ENCODE measurements at regions not wholly inside any gene's neighbourhood (a gene's known extent, or its start where the extent isn't known, plus 50 kb on each side); places are given as distances from the start of the nearest gene placed in this dataset.

GRCh38 chr1:67561704-67562113 is 123.3 kb upstream of the GADD45A start:
- TF ChIP-seq CTCF (IDR thresholded peaks at IDR 0.05), result peak; percentile 75 to 87 (median 81)
- TF ChIP-seq POLR2A (IDR thresholded peaks at IDR 0.05), result no peak

Measured in thyroid gland (tissue), 4 donors.